Neuronal stem cell (in vitro differentiated cells): ENCODE measurements at regions not wholly inside any gene's neighbourhood (a gene's known extent, or its start where the extent isn't known, plus 50 kb on each side); places are given as distances from the start of the nearest gene placed in this dataset.

Experiments used
- DNase-seq: peaks from one replicate; pipeline ENCODE4 v3.0.0-alpha.2; 2013; ENCODE audit warnings: low spot score
- H2AFZ ChIP-seq: one replicate; pipeline ENCODE4 v1.6.1; 2013; ENCODE audit warnings: mild to moderate bottlenecking, low read length, inconsistent platforms
- H2AK5ac ChIP-seq: 2 replicates; pipeline ENCODE4 v1.6.1; 2013; ENCODE audit warnings: low read depth, mild to moderate bottlenecking, inconsistent platforms, low read length, moderate library complexity, mixed read lengths
- H2BK120ac ChIP-seq: 2 replicates; pipeline ENCODE4 v1.6.1; 2013; ENCODE audit warnings: low read depth, mild to moderate bottlenecking, inconsistent platforms, low read length, moderate library complexity, mixed read lengths
- H2BK12ac ChIP-seq: one replicate; pipeline ENCODE4 v1.6.1; 2013; ENCODE audit warnings: low read length, inconsistent platforms
- H2BK15ac ChIP-seq: 2 replicates; pipeline ENCODE4 v1.6.1; 2013; ENCODE audit warnings: mild to moderate bottlenecking, low read length, inconsistent platforms, mixed read lengths
- H2BK5ac ChIP-seq: one replicate; pipeline ENCODE4 v1.6.1; 2013; ENCODE audit warnings: inconsistent platforms, mild to moderate bottlenecking, low read length, moderate library complexity
- H3K14ac ChIP-seq: one replicate; pipeline ENCODE4 v1.6.1; 2013; ENCODE audit warnings: low read length, inconsistent platforms
- H3K18ac ChIP-seq: 2 replicates; pipeline ENCODE4 v1.6.1; 2013; ENCODE audit warnings: low read length, inconsistent platforms
- H3K23ac ChIP-seq: 2 replicates; pipeline ENCODE4 v1.6.1; 2013; ENCODE audit warnings: low read depth, mild to moderate bottlenecking, mixed read lengths, low read length, inconsistent platforms; ENCODE audit not compliant: poor library complexity
- H3K27ac ChIP-seq: replicated peaks from 3 replicates; pipeline ENCODE4 v1.5.1; 2013; ENCODE audit warnings: low read length, inconsistent platforms
- H3K27me3 ChIP-seq, 3 experiments: 2 replicates each; pipeline ENCODE4 v1.6.1; 2013; ENCODE audit warnings: low read length in 3 of 3, mild to moderate bottlenecking in 2 of 3, inconsistent platforms in 1 of 3, low read depth in 1 of 3, mixed read lengths in 1 of 3, moderate library complexity in 1 of 3; ENCODE audit not compliant: control insufficient read depth in 3 of 3, insufficient read depth in 3 of 3
- H3K36me3 ChIP-seq, 2 donors: replicated peaks in 1 of 2; 2 replicates each; pipeline ENCODE4 v1.6.1; 2013; ENCODE audit warnings: low read length in 2 of 2; ENCODE audit not compliant: control insufficient read depth in 2 of 2, insufficient read depth in 2 of 2
- H3K4ac ChIP-seq: 2 replicates; pipeline ENCODE4 v1.6.1; 2013; ENCODE audit warnings: inconsistent platforms, mild to moderate bottlenecking, low read length, moderate library complexity
- H3K4me1 ChIP-seq, 2 donors: 1 replicate in 1 of 2; 2 replicates in 1 of 2; pipeline ENCODE4 v1.6.1; 2013; ENCODE audit warnings: low read length in 2 of 2, low read depth in 1 of 2; ENCODE audit not compliant: control insufficient read depth in 2 of 2, insufficient read depth in 1 of 2
- H3K4me2 ChIP-seq: one replicate; pipeline ENCODE4 v1.6.1; 2013; ENCODE audit warnings: mild to moderate bottlenecking, low read length, inconsistent platforms; ENCODE audit not compliant: insufficient read depth, poor library complexity, severe bottlenecking
- H3K4me3 ChIP-seq, 2 donors: 2 replicates each; pipeline ENCODE4 v1.5.1; 2013; ENCODE audit warnings: low read length in 2 of 2, mild to moderate bottlenecking in 2 of 2, inconsistent platforms in 1 of 2, moderate library complexity in 1 of 2
- H3K79me1 ChIP-seq: one replicate; pipeline ENCODE4 v1.6.1; 2013; ENCODE audit warnings: low read depth, mild to moderate bottlenecking, inconsistent platforms, low read length, moderate library complexity
- H3K9ac ChIP-seq: one replicate; pipeline ENCODE4 v1.6.1; 2013; ENCODE audit warnings: mild to moderate bottlenecking, low read depth, low read length, inconsistent platforms; ENCODE audit not compliant: poor library complexity
- H3K9me3 ChIP-seq, 2 donors: replicated peaks in 1 of 2; 2 replicates each; pipeline versions ENCODE3 to v1.6.1; 2013; ENCODE audit warnings: low read length in 2 of 2, mild to moderate bottlenecking in 2 of 2, inconsistent platforms in 1 of 2, low read depth in 1 of 2, mixed read lengths in 1 of 2, moderate library complexity in 1 of 2; ENCODE audit not compliant: control insufficient read depth in 2 of 2, insufficient read depth in 1 of 2
- H4K8ac ChIP-seq: one replicate; pipeline ENCODE4 v1.6.1; 2013; ENCODE audit warnings: low read depth, mild to moderate bottlenecking, inconsistent platforms, low read length, moderate library complexity
- H4K91ac ChIP-seq: one replicate; pipeline ENCODE4 v1.6.1; 2013; ENCODE audit warnings: low read length, low read depth, mild to moderate bottlenecking, inconsistent platforms; ENCODE audit not compliant: poor library complexity
- WGBS, 2 donors: extraction: QIAGEN DNeasy Blood & Tissue Kit; methylation state at CpG; one replicate each; pipeline ENCODE4 v1.1.7; 2013; ENCODE audit warnings: missing lambda C conversion rate in 2 of 2, mixed read lengths in 1 of 2; ENCODE audit not compliant: insufficient read length in 2 of 2, insufficient replicate concordance in 1 of 2; ENCODE audit errors: extremely low coverage in 2 of 2; 5-methylcytosine and 5-hydroxymethylcytosine counted together

GRCh38 chr13:85278851-85279250, 520.4 kb downstream of the SLITRK6 start:
- no CpG with 5 or more reads among the region's 2 CpGs for WGBS, 2 donors
- DNase-seq: no peak
- H2BK12ac ChIP-seq: no peak overlapping the region
- H4K8ac ChIP-seq: no peak overlapping the region
- H2BK15ac ChIP-seq: no peak overlapping the region
- H3K4me2 ChIP-seq: no peak overlapping the region
- no peak overlapping the region for H3K14ac ChIP-seq
- no peaks in the 10 kb centered on the region for H3K27me3 ChIP-seq
- no peak overlapping the region for H2AFZ ChIP-seq
- no peaks in the 10 kb centered on the region for H3K79me1 ChIP-seq
- no peak overlapping the region for H3K27ac ChIP-seq
- H3K9me3 ChIP-seq: no peaks in the 10 kb centered on the region
- no peak overlapping the region for H2BK120ac ChIP-seq
- no peak overlapping the region for H2BK5ac ChIP-seq
- H3K23ac ChIP-seq: no peak overlapping the region
- H3K9ac ChIP-seq: no peak overlapping the region
- no peak overlapping the region for H3K18ac ChIP-seq
- H2AK5ac ChIP-seq: no peak overlapping the region
- H3K4me3 ChIP-seq: no peak overlapping the region
- no peaks in the 10 kb centered on the region for H3K36me3 ChIP-seq
- H3K4me1 ChIP-seq: peaks cover 0 to 2% of the 10 kb centered on the region in 2 donors
- H3K4ac ChIP-seq: no peak overlapping the region
- no peak overlapping the region for H4K91ac ChIP-seq

- Histone ChIP-seq H2AFZ (no peak overlapping the region), H3K4me1 (no peaks in the 10 kb centered on the region), H2AK5ac (no peak overlapping the region), H3K27ac (no peak overlapping the region), H3K9ac (no peak overlapping the region), H2BK120ac (no peak overlapping the region), H3K14ac (no peak overlapping the region), H4K8ac (no peak overlapping the region), H3K4me2 (no peak overlapping the region), H3K4me3 (no peak overlapping the region), H3K23ac (no peak overlapping the region), H2BK12ac (no peak overlapping the region), H3K27me3 (no peaks in the 10 kb centered on the region), H4K91ac (no peak overlapping the region), H3K79me1 (no peaks in the 10 kb centered on the region), H3K9me3 (no peaks in the 10 kb centered on the region), H2BK5ac (no peak overlapping the region), H3K4ac (no peak overlapping the region), H3K18ac (no peak overlapping the region), H3K36me3 (no peaks in the 10 kb centered on the region), H2BK15ac (no peak overlapping the region)
- no CpG with 5 or more reads among the region's 1 CpG for WGBS, 2 donors
- DNase-seq: no peak
Observed at GRCh38 chr13:85277748-85278147, 521.5 kb downstream of the SLITRK6 start.

GRCh38 chr13:85266771-85267170, 532.4 kb downstream of the SLITRK6 start:
- no peak overlapping the region for H2BK5ac ChIP-seq
- H3K9ac ChIP-seq: no peak overlapping the region
- no peak overlapping the region for H2BK120ac ChIP-seq
- H3K23ac ChIP-seq: no peak overlapping the region
- no peak overlapping the region for H4K91ac ChIP-seq
- H2BK12ac ChIP-seq: no peak overlapping the region
- H3K4me3 ChIP-seq: no peak overlapping the region
- H3K9me3 ChIP-seq: no peaks in the 10 kb centered on the region
- H3K27ac ChIP-seq: no peak overlapping the region
- no peaks in the 10 kb centered on the region for H3K27me3 ChIP-seq
- peak overlapping the region; percentile 83 for H2AFZ ChIP-seq
- H4K8ac ChIP-seq: no peak overlapping the region
- no peak overlapping the region for H2BK15ac ChIP-seq
- WGBS, 2 donors: no CpG with 5 or more reads among the region's 2 CpGs
- no peak overlapping the region for H3K4me2 ChIP-seq
- peaks cover 0 to 4% of the 10 kb centered on the region in 2 donors for H3K4me1 ChIP-seq
- H3K36me3 ChIP-seq: no peaks in the 10 kb centered on the region
- H2AK5ac ChIP-seq: no peak overlapping the region
- no peak for DNase-seq
- no peaks in the 10 kb centered on the region for H3K79me1 ChIP-seq
- H3K4ac ChIP-seq: no peak overlapping the region
- H3K18ac ChIP-seq: no peak overlapping the region
- H3K14ac ChIP-seq: no peak overlapping the region

DNA sequence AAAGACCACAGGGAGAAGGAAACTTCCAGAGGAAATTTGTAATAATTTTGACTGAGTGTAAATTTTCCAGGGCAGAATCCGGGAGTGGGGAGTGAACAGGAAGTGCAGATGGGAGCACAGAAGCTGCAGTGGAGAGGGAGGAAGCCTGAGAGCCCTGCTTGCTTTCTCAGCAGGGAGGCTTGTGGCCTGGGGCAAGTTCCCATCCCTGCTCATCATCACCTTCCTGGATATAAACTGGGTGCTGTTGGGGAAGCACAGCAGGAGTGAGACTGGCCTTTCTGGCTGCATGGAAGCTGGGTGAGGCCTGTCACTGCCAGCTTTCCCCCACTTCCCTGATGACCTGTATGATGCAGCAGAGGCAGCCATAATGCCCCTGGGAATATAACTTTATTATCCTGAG, 532.9 kb downstream of the SLITRK6 start:
- Histone ChIP-seq H4K8ac (no peak overlapping the region), H3K36me3 (no peaks in the 10 kb centered on the region), H3K9me3 (no peaks in the 10 kb centered on the region), H3K27ac (no peak overlapping the region), H2BK12ac (no peak overlapping the region), H3K23ac (no peak overlapping the region), H2AFZ (peak overlapping the region; percentile 83), H3K9ac (no peak overlapping the region), H3K79me1 (no peaks in the 10 kb centered on the region), H2BK120ac (no peak overlapping the region), H3K4me2 (no peak overlapping the region), H3K18ac (no peak overlapping the region), H3K27me3 (no peaks in the 10 kb centered on the region), H3K4me1 (peaks cover 0 to 4% of the 10 kb centered on the region in 2 donors), H2AK5ac (no peak overlapping the region), H3K4me3 (no peak overlapping the region), H4K91ac (no peak overlapping the region), H3K14ac (no peak overlapping the region), H2BK5ac (no peak overlapping the region), H2BK15ac (no peak overlapping the region), H3K4ac (no peak overlapping the region)
- no peak for DNase-seq
- no CpG with 5 or more reads among the region's 1 CpG for WGBS, 2 donors
